PC-9 (cell line): ENCODE measurements at regions not wholly inside any gene's neighbourhood (a gene's known extent, or its start where the extent isn't known, plus 50 kb on each side); places are given as distances from the start of the nearest gene placed in this dataset.
A peak's percentile ranks its signal among the peaks of the same experiment; 100 is the strongest.

Source experiments
- BruUV-seq: library from RNA; stranded (reverse); fragments of 400-500 nt; replicated peaks from 2 replicates; lab custom pipeline; 2021; lab: Mats Ljungman, UMichigan
- CTCF ChIA-PET: fragments of 300-600 bp; sonication (Branson Sonifier 250); formaldehyde crosslinking; loops from one replicate; lab custom pipeline; 2022; ENCODE audit warnings: antibody characterized with exemption; lab: Charles Lee
- POLR2A ChIA-PET: fragments of 300-600 bp; sonication (Branson Sonifier 250); formaldehyde crosslinking; loops from one replicate; lab custom pipeline; 2022; ENCODE audit warnings: antibody characterized with exemption; ENCODE audit not compliant: unreplicated experiment; lab: Charles Lee
- DNase-seq, 2 experiments: peaks; one replicate each; pipeline versions ENCODE4 v3.0.0 to v3.0.0-alpha.2; 2015 to 2022; ENCODE audit warnings: mixed read lengths in 1 of 2
- H2AFZ ChIP-seq: fragments of 200-600 bp; sonication (generic); 2 replicates; pipeline ENCODE4 v1.8.1; 2017; ENCODE audit warnings: antibody characterized with exemption
- H3F3A ChIP-seq: fragments of 200-600 bp; sonication (generic); 2 replicates; pipeline ENCODE4 v1.8.1; 2017; ENCODE audit warnings: antibody characterized with exemption, mild to moderate bottlenecking, low read depth; ENCODE audit not compliant: insufficient read depth
- H3K27ac ChIP-seq: fragments of 200-600 bp; sonication (generic); 2 replicates; pipeline ENCODE4 v1.6.1; 2016; ENCODE audit warnings: mixed run types
- H3K27me3 ChIP-seq: fragments of 200-600 bp; sonication (generic); 2 replicates; pipeline ENCODE4 v1.6.1; 2016; ENCODE audit warnings: low read depth, mixed run types; ENCODE audit not compliant: insufficient read depth
- H3K36me3 ChIP-seq: fragments of 200-600 bp; sonication (generic); 2 replicates; pipeline ENCODE4 v1.6.1; 2016; ENCODE audit warnings: low read depth, mixed run types
- H3K4me1 ChIP-seq: fragments of 200-600 bp; sonication (generic); replicated peaks from 2 replicates; pipeline ENCODE4 v1.6.1; 2016; ENCODE audit warnings: mixed run types; ENCODE audit not compliant: insufficient read depth
- H3K4me2 ChIP-seq: fragments of 200-600 bp; sonication (generic); 2 replicates; pipeline ENCODE4 v1.6.1; 2017; ENCODE audit warnings: mixed run types
- H3K4me3 ChIP-seq: fragments of 200-600 bp; sonication (generic); 2 replicates; pipeline ENCODE4 v1.6.1; 2016; ENCODE audit warnings: mixed run types
- H3K79me2 ChIP-seq: fragments of 200-600 bp; sonication (generic); 2 replicates; pipeline ENCODE4 v1.6.1; 2017; ENCODE audit warnings: low read depth, mixed run types
- H3K9me2 ChIP-seq: fragments of 200-600 bp; sonication (generic); 2 replicates; pipeline ENCODE4 v1.8.1; 2017; ENCODE audit warnings: mild to moderate bottlenecking; ENCODE audit not compliant: insufficient read depth
- H3K9me3 ChIP-seq: fragments of 200-600 bp; sonication (generic); 2 replicates; pipeline ENCODE4 v1.8.1; 2016; ENCODE audit warnings: low read depth; ENCODE audit not compliant: insufficient read depth
- H4K20me1 ChIP-seq: fragments of 200-600 bp; sonication (generic); 2 replicates; pipeline ENCODE4 v1.8.1; 2017; ENCODE audit not compliant: insufficient read depth
- CTCF ChIP-seq: fragments of 200-600 bp; sonication (generic); conservative IDR thresholded peaks from 2 replicates; pipeline ENCODE4 v1.6.1; 2017; ENCODE audit warnings: mixed run types, antibody characterized with exemption, mild to moderate bottlenecking, moderate library complexity
- EZH2 ChIP-seq: fragments of 200-600 bp; sonication (generic); IDR thresholded peaks from 2 replicates; pipeline ENCODE4 v1.8.0; 2017; ENCODE audit warnings: antibody characterized with exemption, low read depth
- intact Hi-C: fragments of 100-400 bp; cut with micrococcal nuclease; formaldehyde crosslinking; loops from one replicate; pipeline ENCODE4 v1.10.0; 2022; ENCODE audit not compliant: unreplicated experiment

- H4K20me1 ChIP-seq: no peaks in the 10 kb centered on the region
- BruUV-seq: no TSS peak
- H2AFZ ChIP-seq: no peak overlapping the region
- H3K9me3 ChIP-seq: no peaks in the 10 kb centered on the region
- peaks cover 73% of the 10 kb centered on the region for H3K4me1 ChIP-seq
- ChIA-PET POLR2A (no interaction called here), CTCF (interaction anchor here (0.5 kb wide), 1 partner anchor 817 kb away, joined by 9 read pairs; no protein-coding TSS in a partner anchor)
- H3F3A ChIP-seq: peaks cover 51% of the 10 kb centered on the region
- H3K27me3 ChIP-seq: no peaks in the 10 kb centered on the region
- intact Hi-C loops: loop anchor here (1.0 to 5.0 kb wide), 2 partner anchors 106 to 692 kb away; partner anchors contain the start of gene SNRK
- DNase-seq: no peak
- H3K79me2 ChIP-seq: no peaks in the 10 kb centered on the region
- no peaks in the 10 kb centered on the region for H3K36me3 ChIP-seq
- TF ChIP-seq CTCF (no peak), EZH2 (no peak)
- H3K4me3 ChIP-seq: no peak overlapping the region
- peak overlapping the region; percentile 99 for H3K27ac ChIP-seq
- H3K4me2 ChIP-seq: peak overlapping the region; percentile 61
- no peaks in the 10 kb centered on the region for H3K9me2 ChIP-seq
Measured at GRCh38 chr3:43180694-43181093, 74.8 kb upstream of the POMGNT2 start.

GRCh38 chr3:43180027-43180426 is 74.1 kb upstream of the POMGNT2 start:
- TF ChIP-seq EZH2: no peak
- no peak for TF ChIP-seq CTCF
- H4K20me1 ChIP-seq: no peaks in the 10 kb centered on the region
- H3K4me3 ChIP-seq: no peak overlapping the region
- no peaks in the 10 kb centered on the region for H3K9me3 ChIP-seq
- peak overlapping the region; percentile 99 for H3K27ac ChIP-seq
- H3K79me2 ChIP-seq: no peaks in the 10 kb centered on the region
- peak; percentile 30 to 91 for DNase-seq
- H2AFZ ChIP-seq: no peak overlapping the region
- no TSS peak for BruUV-seq
- CTCF ChIA-PET: interaction anchor here (0.5 to 0.6 kb wide), 2 partner anchors 818 to 1185 kb away, joined by 5 to 9 read pairs; no protein-coding TSS in a partner anchor
- H3K4me2 ChIP-seq: peak overlapping the region; percentile 61
- peaks cover 68% of the 10 kb centered on the region for H3K4me1 ChIP-seq
- no peaks in the 10 kb centered on the region for H3K27me3 ChIP-seq
- POLR2A ChIA-PET: no interaction called here
- no peaks in the 10 kb centered on the region for H3K9me2 ChIP-seq
- no peaks in the 10 kb centered on the region for H3K36me3 ChIP-seq
- intact Hi-C loops: loop anchor here (5.0 kb wide), 1 partner anchor 692 kb away; no protein-coding TSS in a partner anchor
- peaks cover 47% of the 10 kb centered on the region for H3F3A ChIP-seq

GRCh38 chr3:43178891-43179366 is 73.0 kb upstream of the POMGNT2 start:
- intact Hi-C loops: no loop called here
- Histone ChIP-seq H3K4me2 (peak overlapping the region; percentile 61), H3K9me3 (no peaks in the 10 kb centered on the region; the same call in 1 of the 2 replicates), H2AFZ (no peak overlapping the region), H3K27ac (peak overlapping the region; percentile 99), H4K20me1 (no peaks in the 10 kb centered on the region), H3K4me1 (peaks cover 57% of the 10 kb centered on the region), H3K4me3 (no peak overlapping the region), H3K9me2 (no peaks in the 10 kb centered on the region), H3F3A (peaks cover 42% of the 10 kb centered on the region), H3K27me3 (no peaks in the 10 kb centered on the region), H3K36me3 (no peaks in the 10 kb centered on the region), H3K79me2 (no peaks in the 10 kb centered on the region)
- DNase-seq: peak; percentile 46 to 94
- ChIA-PET POLR2A (no interaction called here), CTCF (interaction anchor here (0.6 kb wide), 1 partner anchor 7 kb away, joined by 3 read pairs; no protein-coding TSS in a partner anchor)
- TF ChIP-seq EZH2 (no peak), CTCF (no peak)
- BruUV-seq: no TSS peak
